Adrenal gland (tissue), 9 donors: ENCODE measurements at regions not wholly inside any gene's neighbourhood (a gene's known extent, or its start where the extent isn't known, plus 50 kb on each side); places are given as distances from the start of the nearest gene placed in this dataset.

ENCODE experiments used
- DNase-seq, 7 donors: peaks; one replicate each; pipeline ENCODE4 v3.0.0-alpha.2; 2019 to 2020
- H3K27ac ChIP-seq, 5 donors: fragments of 200-600 bp; sonication (generic) in 4 of 5; 1 replicate in 3 of 5; 2 replicates in 2 of 5; pipeline versions ENCODE4 v1.5.1 to v1.8.0; 2016 to 2020; ENCODE audit warnings: mild to moderate bottlenecking in 1 of 5
- H3K27me3 ChIP-seq: fragments of 200-600 bp; 2 replicates; pipeline ENCODE4 v1.8.0; 2021
- H3K36me3 ChIP-seq, 2 donors: fragments of 200-600 bp; replicated peaks in 1 of 2; 1 replicate in 1 of 2; 2 replicates in 1 of 2; pipeline versions ENCODE4 v1.5.1 to v1.8.0; 2018 to 2022
- H3K4me1 ChIP-seq, 2 donors: fragments of 200-600 bp; replicated peaks in 1 of 2; 1 replicate in 1 of 2; 2 replicates in 1 of 2; pipeline versions ENCODE4 v1.5.1 to v1.8.0; 2018 to 2021
- H3K4me3 ChIP-seq, 4 donors: fragments of 200-600 bp; sonication (generic) in 3 of 4; one replicate each; pipeline ENCODE4 v1.5.1; 2016 to 2018
- H3K9me3 ChIP-seq, 3 donors: fragments of 200-600 bp; sonication (generic) in 1 of 3; replicated peaks in 1 of 3; 1 replicate in 2 of 3; 2 replicates in 1 of 3; pipeline versions ENCODE4 v1.5.1 to v1.8.0; 2016 to 2021
- POLR2A ChIP-seq, 2 donors: fragments of 450-650 bp; IDR thresholded peaks; one replicate each; pipeline ENCODE4 v1.6.1; 2017; ENCODE audit warnings: antibody characterized with exemption in 2 of 2, mild to moderate bottlenecking in 2 of 2, moderate library complexity in 1 of 2
- WGBS, 4 donors: extraction: QIAGEN DNeasy Blood & Tissue Kit in 2 of 4; methylation state at CpG; one replicate each; pipeline versions ENCODE4 v1.1.5 to v1.1.7; 2013 to 2017; 5-methylcytosine and 5-hydroxymethylcytosine counted together
- intact Hi-C, 2 donors: fragments of 100-400 bp; cut with DNase I; formaldehyde crosslinking; loops; one replicate each; pipeline versions ENCODE4 v1.14.1 to v1.15.0; 2022 to 2023
- TF ChIP-seq, protein P1 (sequence below), 6 experiments: fragments of 450-650 bp in 4 of 6; fragments of 200-600 bp in 2 of 6; sonication (generic) in 1 of 6; IDR thresholded peaks; 1 replicate in 5 of 6; 2 replicates in 1 of 6; pipeline versions ENCODE4 v1.5.1 to v1.8.0; 2016 to 2021; ENCODE audit warnings: antibody characterized with exemption in 6 of 6, mild to moderate bottlenecking in 2 of 6, moderate library complexity in 1 of 6
- donor health status: healthy with polysubstance abuse.
- donor health status: Bipolar disorder and iron deficiency.
- donor health status: DM: yes; HTN: yes; CAD: no.
- donor health status: DM: no; HTN: no; CAD: no.
- donor health status: DM: no; HTN: no; CAD: no.

DNA sequence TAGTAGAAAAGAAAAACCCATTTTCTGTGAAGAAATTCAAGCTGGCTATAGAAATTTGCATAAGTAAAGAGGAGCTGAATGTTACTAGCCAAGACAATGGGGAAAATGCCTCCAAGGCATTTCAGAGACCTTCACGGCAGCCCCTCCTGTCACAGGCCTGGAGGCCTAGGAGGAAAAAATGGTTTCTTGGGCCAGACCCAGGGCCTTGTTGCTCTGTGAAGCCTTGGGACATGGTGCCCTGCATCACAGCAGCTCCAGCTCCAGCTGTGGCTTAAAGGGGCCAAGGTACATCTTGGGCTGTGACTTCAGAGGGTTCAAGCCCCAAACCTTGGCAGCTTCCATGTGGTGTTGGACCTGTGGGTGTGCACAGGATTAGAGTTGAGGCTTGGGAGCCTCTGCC is 130.0 kb upstream of the DMRTA1 start:
- WGBS, 4 donors, result 56 to 95% (median 82%) methylated on average over 1 of the region's 1 CpG
- TF ChIP-seq POLR2A (IDR thresholded peaks at IDR 0.05), result no peak
- TF ChIP-seq, protein P1, sequence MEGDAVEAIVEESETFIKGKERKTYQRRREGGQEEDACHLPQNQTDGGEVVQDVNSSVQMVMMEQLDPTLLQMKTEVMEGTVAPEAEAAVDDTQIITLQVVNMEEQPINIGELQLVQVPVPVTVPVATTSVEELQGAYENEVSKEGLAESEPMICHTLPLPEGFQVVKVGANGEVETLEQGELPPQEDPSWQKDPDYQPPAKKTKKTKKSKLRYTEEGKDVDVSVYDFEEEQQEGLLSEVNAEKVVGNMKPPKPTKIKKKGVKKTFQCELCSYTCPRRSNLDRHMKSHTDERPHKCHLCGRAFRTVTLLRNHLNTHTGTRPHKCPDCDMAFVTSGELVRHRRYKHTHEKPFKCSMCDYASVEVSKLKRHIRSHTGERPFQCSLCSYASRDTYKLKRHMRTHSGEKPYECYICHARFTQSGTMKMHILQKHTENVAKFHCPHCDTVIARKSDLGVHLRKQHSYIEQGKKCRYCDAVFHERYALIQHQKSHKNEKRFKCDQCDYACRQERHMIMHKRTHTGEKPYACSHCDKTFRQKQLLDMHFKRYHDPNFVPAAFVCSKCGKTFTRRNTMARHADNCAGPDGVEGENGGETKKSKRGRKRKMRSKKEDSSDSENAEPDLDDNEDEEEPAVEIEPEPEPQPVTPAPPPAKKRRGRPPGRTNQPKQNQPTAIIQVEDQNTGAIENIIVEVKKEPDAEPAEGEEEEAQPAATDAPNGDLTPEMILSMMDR (IDR thresholded peaks at IDR 0.05), result no peak

DNA sequence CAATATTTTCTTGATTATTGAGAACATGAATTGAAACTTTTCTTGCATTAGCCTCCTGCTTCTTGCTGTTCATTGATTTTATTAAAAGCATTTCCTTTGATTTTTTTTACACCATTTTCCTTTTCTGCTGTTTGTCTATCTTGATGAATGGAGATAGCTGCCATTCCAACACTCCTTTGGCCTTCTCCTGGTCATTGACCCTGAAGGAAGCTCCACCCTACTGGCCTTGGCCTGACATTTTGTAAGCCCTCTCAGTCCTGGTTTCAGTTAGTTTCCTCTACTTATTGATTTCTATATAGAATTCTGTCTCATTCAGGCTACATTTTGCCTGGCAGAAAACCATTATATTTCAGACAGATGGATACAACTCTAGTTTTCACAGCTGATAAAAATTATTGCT is 115.1 kb upstream of the DMRTA1 start:
- H3K9me3 ChIP-seq, result no peaks in the 10 kb centered on the region
- no peak for DNase-seq
- H3K27ac ChIP-seq, result no peak overlapping the region
- no peak overlapping the region for H3K4me3 ChIP-seq
- intact Hi-C loops, result no loop called here
- TF ChIP-seq, protein P1 (IDR thresholded peaks at IDR 0.05), result no peak
- no peak for TF ChIP-seq POLR2A (IDR thresholded peaks at IDR 0.05)
- H3K4me1 ChIP-seq, result no peaks in the 10 kb centered on the region
- no peaks in the 10 kb centered on the region for H3K27me3 ChIP-seq
- H3K36me3 ChIP-seq, result no peaks in the 10 kb centered on the region

More for the DNA sequence above, 130.0 kb upstream of the DMRTA1 start:
- Histone ChIP-seq H3K36me3 (no peaks in the 10 kb centered on the region), H3K27me3 (no peaks in the 10 kb centered on the region), H3K4me1 (no peaks in the 10 kb centered on the region), H3K9me3 (no peaks in the 10 kb centered on the region), H3K27ac (no peak overlapping the region), H3K4me3 (no peak overlapping the region)
- DNase-seq, result no peak
- intact Hi-C loops, result no loop called here

DNA sequence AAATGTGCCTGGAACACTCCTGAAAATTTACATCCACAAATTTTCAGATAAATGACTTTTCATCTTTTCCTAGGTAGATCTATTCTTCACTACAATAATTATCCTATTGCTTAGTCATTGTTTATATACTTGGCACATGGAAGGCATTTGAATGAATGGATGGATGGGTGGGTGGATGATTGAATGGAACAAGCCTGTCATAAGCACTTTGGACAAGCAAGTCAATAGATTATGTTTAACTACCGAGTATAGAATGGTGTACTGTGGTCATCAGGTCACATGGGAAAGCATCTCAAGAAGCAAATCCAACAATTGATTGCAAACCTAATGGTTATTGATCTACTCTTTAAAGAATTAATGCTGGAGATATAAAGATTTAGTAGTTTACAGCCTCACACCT is 114.4 kb upstream of the DMRTA1 start:
- TF ChIP-seq, protein P1 (IDR thresholded peaks at IDR 0.05), result no peak
- no peak for TF ChIP-seq POLR2A (IDR thresholded peaks at IDR 0.05)
- no peak for DNase-seq
- Histone ChIP-seq H3K36me3 (no peaks in the 10 kb centered on the region), H3K9me3 (no peaks in the 10 kb centered on the region), H3K4me3 (no peak overlapping the region), H3K4me1 (no peaks in the 10 kb centered on the region), H3K27me3 (no peaks in the 10 kb centered on the region), H3K27ac (no peak overlapping the region)
- intact Hi-C loops, result no loop called here
- WGBS, 4 donors, result 57 to 76% (median 70%) methylated on average over 1 of the region's 1 CpG

DNA sequence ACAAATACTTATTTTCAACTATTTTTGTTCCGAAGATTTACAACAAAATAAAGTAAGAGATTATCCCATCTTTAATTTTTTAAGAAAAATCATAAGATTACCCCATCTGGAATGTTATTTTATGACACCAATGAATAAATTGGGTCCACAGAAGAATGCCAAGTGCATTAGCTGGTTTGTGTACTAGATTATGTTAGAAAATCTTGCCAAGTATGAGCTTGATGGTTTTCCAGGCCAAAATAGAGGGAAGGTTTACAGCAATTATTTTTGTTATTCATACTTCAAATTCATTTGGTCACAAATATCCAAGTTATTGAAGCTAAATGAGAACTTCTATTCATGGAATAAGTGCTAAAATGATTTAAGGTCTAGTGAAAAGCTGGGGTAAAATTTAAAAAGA is 109.4 kb upstream of the DMRTA1 start:
- no peak for DNase-seq
- no peak overlapping the region for H3K27ac ChIP-seq
- H3K9me3 ChIP-seq, result no peaks in the 10 kb centered on the region
- no peaks in the 10 kb centered on the region for H3K27me3 ChIP-seq
- no peaks in the 10 kb centered on the region for H3K4me1 ChIP-seq
- WGBS, 4 donors, result 45 to 66% (median 56%) methylated on average over 1 of the region's 1 CpG
- no peaks in the 10 kb centered on the region for H3K36me3 ChIP-seq
- intact Hi-C loops, result no loop called here
- H3K4me3 ChIP-seq, result no peak overlapping the region
- TF ChIP-seq, protein P1 (IDR thresholded peaks at IDR 0.05), result no peak
- no peak for TF ChIP-seq POLR2A (IDR thresholded peaks at IDR 0.05)
